Ishikawa (cell line): ENCODE measurements at regions not wholly inside any gene's neighbourhood (a gene's known extent, or its start where the extent isn't known, plus 50 kb on each side); places are given as distances from the start of the nearest gene placed in this dataset.

ENCODE experiments used
- CEBPB ChIP-seq: IDR thresholded peaks from 2 replicates; pipeline ENCODE4 v1.6.1; 2012
- CREB1 ChIP-seq: IDR thresholded peaks from 2 replicates; pipeline ENCODE4 v1.6.1; 2012; ENCODE audit warnings: low read depth
- EGR1 ChIP-seq: IDR thresholded peaks from 2 replicates; pipeline ENCODE4 v1.6.1; 2012
- EP300 ChIP-seq: IDR thresholded peaks from 2 replicates; pipeline ENCODE4 v1.6.1; 2012; ENCODE audit warnings: borderline replicate concordance
- FOXM1 ChIP-seq: IDR thresholded peaks from 2 replicates; pipeline ENCODE4 v1.6.1; 2012; ENCODE audit warnings: low read depth, borderline replicate concordance
- NFIC ChIP-seq: IDR thresholded peaks from 2 replicates; pipeline ENCODE4 v1.6.1; 2012
- RAD21 ChIP-seq: IDR thresholded peaks from 2 replicates; pipeline ENCODE4 v1.6.1; 2012; ENCODE audit warnings: low read depth
- TAF1 ChIP-seq: IDR thresholded peaks from 2 replicates; pipeline ENCODE4 v1.6.1; 2012; ENCODE audit warnings: low read depth, mild to moderate bottlenecking
- TCF12 ChIP-seq: IDR thresholded peaks from 2 replicates; pipeline ENCODE4 v1.6.1; 2012; ENCODE audit warnings: low read depth
- TEAD4 ChIP-seq: IDR thresholded peaks from 2 replicates; pipeline ENCODE4 v1.6.1; 2012
- YY1 ChIP-seq: IDR thresholded peaks from 2 replicates; pipeline ENCODE4 v1.6.1; 2012; ENCODE audit warnings: low read depth
- ZBTB7A ChIP-seq: IDR thresholded peaks from 2 replicates; pipeline ENCODE4 v1.6.1; 2012; ENCODE audit warnings: low read depth
- TF ChIP-seq, protein P1 (sequence below): IDR thresholded peaks from 2 replicates; pipeline ENCODE4 v1.6.1; 2012; ENCODE audit warnings: low read depth, mild to moderate bottlenecking
- TF ChIP-seq, protein P2 (sequence below): IDR thresholded peaks from 2 replicates; pipeline ENCODE4 v1.6.1; 2012
- TF ChIP-seq, protein P3 (sequence below): IDR thresholded peaks from 2 replicates; pipeline ENCODE4 v1.6.1; 2012

DNA sequence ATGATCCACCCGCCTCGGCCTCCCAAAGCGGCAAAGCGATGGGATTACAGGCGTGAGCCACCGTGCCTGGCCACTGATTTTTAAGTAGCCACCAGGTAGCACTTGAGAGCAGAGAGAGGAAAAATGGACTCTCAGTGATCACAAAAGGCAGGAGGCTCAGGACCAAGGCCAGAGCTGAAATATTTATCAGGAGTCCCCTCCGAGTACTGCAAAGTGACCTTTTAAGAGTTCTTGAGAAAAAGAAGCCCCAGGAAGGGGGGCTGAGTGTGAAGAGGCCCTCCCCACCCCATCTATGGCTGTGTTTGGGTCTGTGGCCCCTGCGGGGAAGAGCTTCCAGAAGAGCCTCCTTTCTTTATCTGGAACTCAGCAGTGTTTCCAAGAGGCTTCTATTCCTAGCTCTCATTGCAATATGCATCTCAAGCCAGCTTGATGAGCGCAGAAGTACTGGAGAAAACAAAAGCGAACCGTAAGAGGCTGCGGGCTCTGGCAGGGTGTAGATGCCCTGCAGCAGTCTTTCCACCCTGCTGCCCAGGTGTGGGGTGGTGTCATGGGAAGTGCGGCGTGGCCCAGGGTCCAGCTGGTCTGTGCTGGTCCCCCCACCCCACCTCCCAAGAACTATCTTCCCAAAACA is 75.5 kb upstream of the CDK20 start:
- no peak for TF ChIP-seq CREB1
- TF ChIP-seq, protein P1, sequence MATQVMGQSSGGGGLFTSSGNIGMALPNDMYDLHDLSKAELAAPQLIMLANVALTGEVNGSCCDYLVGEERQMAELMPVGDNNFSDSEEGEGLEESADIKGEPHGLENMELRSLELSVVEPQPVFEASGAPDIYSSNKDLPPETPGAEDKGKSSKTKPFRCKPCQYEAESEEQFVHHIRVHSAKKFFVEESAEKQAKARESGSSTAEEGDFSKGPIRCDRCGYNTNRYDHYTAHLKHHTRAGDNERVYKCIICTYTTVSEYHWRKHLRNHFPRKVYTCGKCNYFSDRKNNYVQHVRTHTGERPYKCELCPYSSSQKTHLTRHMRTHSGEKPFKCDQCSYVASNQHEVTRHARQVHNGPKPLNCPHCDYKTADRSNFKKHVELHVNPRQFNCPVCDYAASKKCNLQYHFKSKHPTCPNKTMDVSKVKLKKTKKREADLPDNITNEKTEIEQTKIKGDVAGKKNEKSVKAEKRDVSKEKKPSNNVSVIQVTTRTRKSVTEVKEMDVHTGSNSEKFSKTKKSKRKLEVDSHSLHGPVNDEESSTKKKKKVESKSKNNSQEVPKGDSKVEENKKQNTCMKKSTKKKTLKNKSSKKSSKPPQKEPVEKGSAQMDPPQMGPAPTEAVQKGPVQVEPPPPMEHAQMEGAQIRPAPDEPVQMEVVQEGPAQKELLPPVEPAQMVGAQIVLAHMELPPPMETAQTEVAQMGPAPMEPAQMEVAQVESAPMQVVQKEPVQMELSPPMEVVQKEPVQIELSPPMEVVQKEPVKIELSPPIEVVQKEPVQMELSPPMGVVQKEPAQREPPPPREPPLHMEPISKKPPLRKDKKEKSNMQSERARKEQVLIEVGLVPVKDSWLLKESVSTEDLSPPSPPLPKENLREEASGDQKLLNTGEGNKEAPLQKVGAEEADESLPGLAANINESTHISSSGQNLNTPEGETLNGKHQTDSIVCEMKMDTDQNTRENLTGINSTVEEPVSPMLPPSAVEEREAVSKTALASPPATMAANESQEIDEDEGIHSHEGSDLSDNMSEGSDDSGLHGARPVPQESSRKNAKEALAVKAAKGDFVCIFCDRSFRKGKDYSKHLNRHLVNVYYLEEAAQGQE = peak; percentile 51; the same call in 1 of the 2 replicates

DNA sequence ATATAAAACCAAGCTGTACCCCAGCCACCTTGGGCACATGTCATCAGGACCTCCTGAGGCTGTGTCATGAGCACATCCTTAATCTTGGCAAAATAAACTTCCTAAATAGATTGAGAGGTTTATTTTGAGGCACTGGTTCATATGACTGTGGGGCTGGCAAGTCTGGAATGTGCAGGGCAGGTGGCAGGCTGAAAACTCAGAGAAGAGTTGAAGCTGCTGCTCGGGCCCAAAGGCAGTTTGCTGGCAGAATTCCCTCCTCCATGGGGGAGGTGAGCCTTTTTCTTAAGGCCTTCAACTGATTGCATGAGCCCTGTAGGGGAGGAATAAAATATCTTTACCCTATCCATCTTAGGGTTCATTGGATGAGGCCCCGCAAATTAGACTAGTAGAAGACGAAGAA is 72.2 kb upstream of the CDK20 start:
- TF ChIP-seq EGR1 = no peak
- no peak for TF ChIP-seq FOXM1
- TF ChIP-seq NFIC = no peak
- no peak for TF ChIP-seq YY1
- TF ChIP-seq, protein P2, sequence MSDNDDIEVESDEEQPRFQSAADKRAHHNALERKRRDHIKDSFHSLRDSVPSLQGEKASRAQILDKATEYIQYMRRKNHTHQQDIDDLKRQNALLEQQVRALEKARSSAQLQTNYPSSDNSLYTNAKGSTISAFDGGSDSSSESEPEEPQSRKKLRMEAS = no peak
- TF ChIP-seq EP300 = no peak
- no peak for TF ChIP-seq TCF12
- no peak for TF ChIP-seq CREB1
- no peak for TF ChIP-seq CEBPB
- TF ChIP-seq, protein P1 = no peak
- TF ChIP-seq RAD21 = no peak
- TF ChIP-seq TAF1 = no peak

DNA sequence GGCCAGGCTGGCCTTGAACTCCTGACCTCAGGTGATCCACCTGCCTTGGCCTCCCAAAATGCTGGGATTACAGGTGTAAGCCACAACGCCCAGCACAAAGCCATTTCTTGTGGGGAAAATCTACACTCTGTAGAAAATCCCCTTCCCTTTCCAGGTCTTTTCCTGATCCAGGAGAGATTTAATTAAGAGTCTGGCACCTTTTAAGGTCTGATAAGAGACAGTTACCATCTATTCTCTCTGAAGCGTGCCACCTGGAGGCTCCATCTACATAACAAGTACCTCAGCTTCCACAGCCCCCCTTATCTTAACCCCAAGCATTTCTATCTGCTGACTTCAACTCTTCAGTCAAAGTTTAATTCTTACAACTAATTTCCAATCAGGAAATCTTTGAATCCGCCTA is 71.4 kb upstream of the CDK20 start:
- TF ChIP-seq CEBPB = no peak
- no peak for TF ChIP-seq NFIC
- no peak for TF ChIP-seq CREB1
- TF ChIP-seq, protein P3, sequence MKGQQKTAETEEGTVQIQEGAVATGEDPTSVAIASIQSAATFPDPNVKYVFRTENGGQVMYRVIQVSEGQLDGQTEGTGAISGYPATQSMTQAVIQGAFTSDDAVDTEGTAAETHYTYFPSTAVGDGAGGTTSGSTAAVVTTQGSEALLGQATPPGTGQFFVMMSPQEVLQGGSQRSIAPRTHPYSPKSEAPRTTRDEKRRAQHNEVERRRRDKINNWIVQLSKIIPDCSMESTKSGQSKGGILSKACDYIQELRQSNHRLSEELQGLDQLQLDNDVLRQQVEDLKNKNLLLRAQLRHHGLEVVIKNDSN = no peak
- TF ChIP-seq ZBTB7A = no peak
- no peak for TF ChIP-seq EGR1
- TF ChIP-seq TAF1 = no peak
- no peak for TF ChIP-seq RAD21
- TF ChIP-seq, protein P2 = no peak
- TF ChIP-seq, protein P1 = no peak
- no peak for TF ChIP-seq TEAD4
- no peak for TF ChIP-seq TCF12

DNA sequence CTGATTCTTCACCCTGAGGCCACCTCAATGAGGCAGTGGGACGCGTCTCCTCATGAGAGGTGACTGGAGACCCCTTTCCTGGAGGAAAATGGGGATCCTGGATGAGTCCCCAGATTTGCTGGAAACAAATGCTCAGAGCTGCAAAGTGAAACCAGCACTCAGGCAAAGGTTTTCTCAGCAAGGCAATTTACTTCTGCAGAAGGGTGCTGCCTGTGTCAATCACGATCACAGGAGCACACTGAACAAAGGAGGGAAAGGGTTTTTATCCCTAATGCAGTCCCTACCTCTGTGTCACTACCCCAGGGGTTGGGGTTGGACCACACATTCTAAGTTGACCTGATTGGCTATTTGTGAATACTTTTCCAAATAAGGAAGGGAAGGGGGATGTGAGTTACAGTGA is 69.9 kb upstream of the CDK20 start:
- TF ChIP-seq, protein P1 = no peak
- TF ChIP-seq, protein P2 = no peak
- no peak for TF ChIP-seq RAD21
- TF ChIP-seq YY1 = no peak
- TF ChIP-seq TEAD4 = no peak
- no peak for TF ChIP-seq FOXM1
- TF ChIP-seq ZBTB7A = no peak
- TF ChIP-seq, protein P3 = no peak
- TF ChIP-seq TCF12 = no peak
- TF ChIP-seq CREB1 = no peak
- no peak for TF ChIP-seq CEBPB
- no peak for TF ChIP-seq NFIC
- TF ChIP-seq EGR1 = no peak
